ENCODE measurements at regions not wholly inside any gene's neighbourhood (a gene's known extent, or its start where the extent isn't known, plus 50 kb on each side); places are given as distances from the start of the nearest gene placed in this dataset.

- FAIRE-seq = no peak
- H3K4me2 ChIP-seq (ENCODE audit: control insufficient read depth, insufficient read depth) = no peak overlapping the region
- ATAC-seq = 0 out of 3 replicates have a peak, but pooled peaks have one; percentile 8
- WGBS (ENCODE audit: insufficient coverage, insufficient replicate concordance, low lambda C conversion rate, missing lambda C conversion rate) = 75% methylated on average over 4 of the region's 4 CpGs
- TF ChIP-seq, protein P1, sequence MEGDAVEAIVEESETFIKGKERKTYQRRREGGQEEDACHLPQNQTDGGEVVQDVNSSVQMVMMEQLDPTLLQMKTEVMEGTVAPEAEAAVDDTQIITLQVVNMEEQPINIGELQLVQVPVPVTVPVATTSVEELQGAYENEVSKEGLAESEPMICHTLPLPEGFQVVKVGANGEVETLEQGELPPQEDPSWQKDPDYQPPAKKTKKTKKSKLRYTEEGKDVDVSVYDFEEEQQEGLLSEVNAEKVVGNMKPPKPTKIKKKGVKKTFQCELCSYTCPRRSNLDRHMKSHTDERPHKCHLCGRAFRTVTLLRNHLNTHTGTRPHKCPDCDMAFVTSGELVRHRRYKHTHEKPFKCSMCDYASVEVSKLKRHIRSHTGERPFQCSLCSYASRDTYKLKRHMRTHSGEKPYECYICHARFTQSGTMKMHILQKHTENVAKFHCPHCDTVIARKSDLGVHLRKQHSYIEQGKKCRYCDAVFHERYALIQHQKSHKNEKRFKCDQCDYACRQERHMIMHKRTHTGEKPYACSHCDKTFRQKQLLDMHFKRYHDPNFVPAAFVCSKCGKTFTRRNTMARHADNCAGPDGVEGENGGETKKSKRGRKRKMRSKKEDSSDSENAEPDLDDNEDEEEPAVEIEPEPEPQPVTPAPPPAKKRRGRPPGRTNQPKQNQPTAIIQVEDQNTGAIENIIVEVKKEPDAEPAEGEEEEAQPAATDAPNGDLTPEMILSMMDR (IDR thresholded peaks at IDR 0.05 in 2 of 3, conservative IDR thresholded peaks at IDR 0.05 in 1 of 3; ENCODE audit: control insufficient read depth in 2 of 3, extremely low read depth in 1 of 3, insufficient read depth in 1 of 3, low read depth in 3 of 3, low read length in 3 of 3) = peak in 2 of 3 experiments; percentile 1 to 20; a peak in 1 of 6 replicates
- TF ChIP-seq MAX (IDR thresholded peaks at IDR 0.05; ENCODE audit: low read depth, low read length) = no peak
- no peak for TF ChIP-seq BCL3 (IDR thresholded peaks at IDR 0.05; ENCODE audit: borderline replicate concordance, insufficient read depth, low read depth, low read length, poor library complexity, severe bottlenecking)
- 0 out of 2 replicates have a peak, but pooled peaks have one; percentile 6 for TF ChIP-seq RAD21 (IDR thresholded peaks at IDR 0.05; ENCODE audit: insufficient read depth, low read depth, low read length)
- no peaks in the 10 kb centered on the region for H3K27me3 ChIP-seq (replicated peaks in 1 of 2; ENCODE audit: control insufficient read depth in 2 of 2, insufficient read depth in 2 of 2, low read length in 1 of 2)
- intact Hi-C loops (cut with micrococcal nuclease; ENCODE audit: unreplicated experiment) (loop anchor here (2.0 to 5.0 kb wide), 2 partner anchors 52 to 316 kb away; no protein-coding TSS in a partner anchor), in situ Hi-C loops (cut with MboI) (no loop called here)
- CTCF ChIA-PET = interaction anchor here (0.6 to 3.8 kb wide), 19 partner anchors 8 to 622 kb away, joined by 3 to 25 read pairs (median 5); no protein-coding TSS in a partner anchor
- RAD21 ChIA-PET (ENCODE audit: unreplicated experiment) = interaction anchor here (0.6 to 3.1 kb wide), 5 partner anchors 9 to 511 kb away, joined by 3 to 14 read pairs (median 4); no protein-coding TSS in a partner anchor
- H3K79me2 ChIP-seq (ENCODE audit: control insufficient read depth, insufficient read depth, low read length) = no peaks in the 10 kb centered on the region
- peaks cover 2% of the 10 kb centered on the region; the same call in 2 of the 3 replicates for H3K9me3 ChIP-seq (replicated peaks; ENCODE audit: control insufficient read depth, insufficient read depth, low read length)
- no TSS peak for BruUV-seq (replicated peaks)
- no peak overlapping the region for H2AFZ ChIP-seq (ENCODE audit: control insufficient read depth, low read depth, low read length)
- H3K4me1 ChIP-seq (ENCODE audit: control insufficient read depth, insufficient read depth, low read length) = peaks cover 2% of the 10 kb centered on the region; the same call in 1 of the 2 replicates
- H3K9ac ChIP-seq (ENCODE audit: control insufficient read depth, insufficient read depth, low read length) = no peak overlapping the region
- H3K36me3 ChIP-seq (ENCODE audit: control insufficient read depth in 2 of 2, insufficient read depth in 2 of 2, low read length in 1 of 2) = no peaks in the 10 kb centered on the region
- no peak for DNase-seq (ENCODE audit: low read depth, low spot score)
- H4K20me1 ChIP-seq (ENCODE audit: control insufficient read depth, insufficient read depth) = no peaks in the 10 kb centered on the region
- SMC1A ChIA-PET (ENCODE audit: uncharacterized antibody, unreplicated experiment) = interaction anchor here (1.1 to 3.3 kb wide), 5 partner anchors 8 to 50 kb away, joined by 3 to 17 read pairs (median 3); no protein-coding TSS in a partner anchor
- POLR2A ChIA-PET = no interaction called here
- H3K4me3 ChIP-seq = no peak overlapping the region
- H3K27ac ChIP-seq (ENCODE audit: control insufficient read depth, insufficient read depth) = no peak overlapping the region
These were observed 94.3 kb upstream of the OLIG3 start for GRCh38 chr6:137588472-137588871.
